GM23248 (cell line): ENCODE measurements at regions not wholly inside any gene's neighbourhood (a gene's known extent, or its start where the extent isn't known, plus 50 kb on each side); places are given as distances from the start of the nearest gene placed in this dataset.
A peak's percentile ranks its signal among the peaks of the same experiment; 100 is the strongest.

Source experiments
- DNase-seq: peaks from one replicate; pipeline ENCODE4 v3.0.0-alpha.2; 2015
- H2AFZ ChIP-seq: fragments of 200-600 bp; sonication (generic); 2 replicates; pipeline ENCODE4 v1.6.1; 2016; ENCODE audit warnings: antibody characterized with exemption
- H3F3A ChIP-seq: fragments of 200-600 bp; sonication (generic); 2 replicates; pipeline ENCODE4 v1.6.1; 2016; ENCODE audit warnings: mild to moderate bottlenecking, antibody characterized with exemption, mixed run types; ENCODE audit not compliant: insufficient read depth
- H3K27ac ChIP-seq: fragments of 200-600 bp; sonication (generic); 2 replicates; pipeline ENCODE4 v1.5.1; 2016; ENCODE audit warnings: mild to moderate bottlenecking
- H3K27me3 ChIP-seq: fragments of 200-600 bp; sonication (generic); replicated peaks from 2 replicates; pipeline ENCODE4 v1.6.1; 2016; ENCODE audit warnings: mild to moderate bottlenecking; ENCODE audit not compliant: insufficient read depth
- H3K36me3 ChIP-seq: fragments of 200-600 bp; sonication (generic); 2 replicates; pipeline ENCODE4 v1.6.1; 2016; ENCODE audit warnings: low read depth, mild to moderate bottlenecking
- H3K4me1 ChIP-seq: fragments of 200-600 bp; sonication (generic); 2 replicates; pipeline ENCODE4 v1.6.1; 2016; ENCODE audit warnings: mild to moderate bottlenecking; ENCODE audit not compliant: insufficient read depth
- H3K4me2 ChIP-seq: fragments of 200-600 bp; sonication (generic); one replicate; pipeline ENCODE4 v1.6.1; 2016; ENCODE audit warnings: mild to moderate bottlenecking; ENCODE audit not compliant: unreplicated experiment
- H3K4me3 ChIP-seq: fragments of 200-600 bp; sonication (generic); 2 replicates; pipeline ENCODE4 v1.5.1; 2016; ENCODE audit warnings: mild to moderate bottlenecking
- H3K79me2 ChIP-seq: fragments of 200-600 bp; sonication (generic); 2 replicates; pipeline ENCODE4 v1.6.1; 2016; ENCODE audit warnings: mild to moderate bottlenecking; ENCODE audit not compliant: insufficient read depth
- H3K9ac ChIP-seq: fragments of 200-600 bp; sonication (generic); 2 replicates; pipeline ENCODE4 v1.6.1; 2016; ENCODE audit warnings: mild to moderate bottlenecking
- H3K9me2 ChIP-seq: fragments of 200-600 bp; sonication (generic); 2 replicates; pipeline ENCODE4 v1.6.1; 2016; ENCODE audit warnings: mixed run types, mild to moderate bottlenecking, moderate library complexity; ENCODE audit not compliant: insufficient read depth
- H3K9me3 ChIP-seq: fragments of 200-600 bp; sonication (generic); one replicate; pipeline ENCODE4 v1.6.1; 2017; ENCODE audit warnings: low read depth
- H4K20me1 ChIP-seq: fragments of 200-600 bp; sonication (generic); 2 replicates; pipeline ENCODE4 v1.6.0; 2016; ENCODE audit not compliant: insufficient read depth
- EZH2 ChIP-seq: fragments of 200-600 bp; sonication (generic); IDR thresholded peaks from 2 replicates; pipeline ENCODE4 v1.6.1; 2018; ENCODE audit warnings: antibody characterized with exemption, mild to moderate bottlenecking; ENCODE audit not compliant: insufficient read depth, poor library complexity, severe bottlenecking
- EZH2phosphoT487 ChIP-seq: fragments of 200-600 bp; sonication (generic); IDR thresholded peaks from 2 replicates; pipeline ENCODE4 v1.6.1; 2018; ENCODE audit warnings: antibody characterized with exemption, moderate library complexity, mild to moderate bottlenecking, low read depth; ENCODE audit not compliant: insufficient read depth
- WGBS, 2 experiments: methylation state at CpG; one replicate each; pipeline ENCODE4 v1.1.6; 2015 to 2017; ENCODE audit warnings: low lambda C conversion rate in 2 of 2, low coverage in 1 of 2; ENCODE audit errors: missing lambda C conversion rate in 2 of 2; 5-methylcytosine and 5-hydroxymethylcytosine counted together
- in situ Hi-C: fragments of 300-500 bp; cut with MboI; formaldehyde crosslinking; loops from 2 replicates; pipeline ENCODE4 v1.15.0; 2020

DNA sequence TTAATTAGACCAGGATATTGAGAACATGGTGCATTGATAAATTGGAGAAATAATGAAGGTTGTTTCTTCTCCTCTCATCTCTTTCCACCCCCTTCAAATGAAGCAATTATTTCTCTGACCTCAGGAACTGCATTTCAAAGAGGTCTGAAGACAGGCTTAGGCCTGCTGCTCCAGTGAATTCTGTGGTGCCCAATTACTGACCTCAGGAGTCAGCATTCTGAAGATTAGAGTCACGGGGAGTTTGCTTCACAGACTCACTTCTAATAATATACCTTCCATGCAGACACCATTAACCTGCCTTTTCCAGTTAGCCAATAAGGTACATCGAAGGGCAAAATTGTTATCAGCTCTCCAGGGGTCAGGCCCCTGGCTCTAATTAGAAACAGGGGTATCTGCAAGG, 270.9 kb downstream of the GAS1 start:
- Histone ChIP-seq H3K4me3 (no peak overlapping the region), H3K27ac (no peak overlapping the region), H3K9me2 (no peaks in the 10 kb centered on the region), H4K20me1 (no peaks in the 10 kb centered on the region), H3K9ac (no peak overlapping the region), H3K36me3 (no peaks in the 10 kb centered on the region), H3K27me3 (no peaks in the 10 kb centered on the region), H3K4me2 (no peak overlapping the region), H3K4me1 (peaks cover 6% of the 10 kb centered on the region; the same call in 1 of the 2 replicates), H3K9me3 (no peaks in the 10 kb centered on the region), H3F3A (no peaks in the 10 kb centered on the region), H3K79me2 (no peaks in the 10 kb centered on the region), H2AFZ (no peak overlapping the region)
- TF ChIP-seq EZH2 (no peak), EZH2phosphoT487 (no peak)
- in situ Hi-C loops, result no loop called here
- WGBS, 2 experiments, result 83 to 85% methylated on average over 2 of the region's 2 CpGs
- no peak for DNase-seq

DNA sequence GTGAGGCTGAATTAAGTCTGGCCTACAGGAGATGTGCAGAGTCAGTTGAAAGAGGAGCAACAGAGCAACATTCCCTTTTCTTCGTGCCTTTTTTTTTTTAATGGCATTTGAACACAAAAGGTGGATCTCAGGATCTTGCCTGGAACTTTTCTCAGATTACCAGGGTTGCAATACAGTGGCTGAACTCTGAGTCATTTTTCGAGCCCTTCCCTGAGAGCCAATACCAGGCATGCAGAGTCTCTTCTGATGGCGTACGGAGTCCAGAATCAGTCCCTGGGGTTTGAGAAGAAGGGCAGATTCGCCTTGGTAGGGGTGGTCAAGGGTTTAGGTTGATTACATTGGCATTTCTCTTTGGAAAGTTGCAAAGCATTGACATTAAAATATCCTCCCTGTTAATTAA, 271.5 kb downstream of the GAS1 start:
- H3K4me2 ChIP-seq, result no peak overlapping the region
- no peak for DNase-seq
- 80 to 89% methylated on average over 5 of the region's 5 CpGs for WGBS, 2 experiments
- no peaks in the 10 kb centered on the region for H4K20me1 ChIP-seq
- H3K79me2 ChIP-seq, result no peaks in the 10 kb centered on the region
- in situ Hi-C loops, result no loop called here
- no peak overlapping the region for H3K4me3 ChIP-seq
- no peaks in the 10 kb centered on the region for H3K27me3 ChIP-seq
- H3K27ac ChIP-seq, result no peak overlapping the region
- no peak overlapping the region for H3K9ac ChIP-seq
- no peaks in the 10 kb centered on the region for H3K9me3 ChIP-seq
- no peaks in the 10 kb centered on the region for H3K36me3 ChIP-seq
- no peak for TF ChIP-seq EZH2phosphoT487
- no peaks in the 10 kb centered on the region for H3K9me2 ChIP-seq
- H3K4me1 ChIP-seq, result peaks cover 6% of the 10 kb centered on the region; the same call in 1 of the 2 replicates
- H3F3A ChIP-seq, result no peaks in the 10 kb centered on the region
- H2AFZ ChIP-seq, result no peak overlapping the region

DNA sequence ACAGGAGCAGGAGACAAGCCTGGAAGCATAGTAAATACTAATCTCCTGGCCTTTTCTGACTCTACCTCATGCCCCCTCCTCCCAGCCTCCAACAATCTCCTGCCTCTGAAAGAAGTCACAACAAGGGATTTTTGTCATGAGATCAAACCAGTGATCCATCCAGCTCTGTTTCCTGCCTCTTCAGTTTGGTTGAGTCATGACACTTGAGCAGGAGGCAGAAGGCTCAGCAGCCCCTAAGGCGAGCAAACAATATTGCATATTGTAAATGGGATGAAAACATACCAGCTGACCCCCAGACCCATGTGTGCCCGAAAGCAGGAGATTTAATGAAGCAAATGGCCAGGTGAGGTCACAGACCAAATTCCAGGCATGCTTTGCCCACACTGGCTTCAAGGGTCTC, 272.8 kb downstream of the GAS1 start:
- no peak overlapping the region for H3K9ac ChIP-seq
- no peaks in the 10 kb centered on the region for H3K36me3 ChIP-seq
- TF ChIP-seq EZH2 (no peak), EZH2phosphoT487 (no peak)
- peak; percentile 17 for DNase-seq
- H3K9me3 ChIP-seq, result no peaks in the 10 kb centered on the region
- H3K79me2 ChIP-seq, result no peaks in the 10 kb centered on the region
- no peaks in the 10 kb centered on the region for H4K20me1 ChIP-seq
- no peak overlapping the region for H3K4me3 ChIP-seq
- H2AFZ ChIP-seq, result no peak overlapping the region
- 91 to 96% methylated on average over 2 of the region's 2 CpGs for WGBS, 2 experiments
- H3K27ac ChIP-seq, result no peak overlapping the region
- peaks cover 6% of the 10 kb centered on the region; the same call in 1 of the 2 replicates for H3K4me1 ChIP-seq
- in situ Hi-C loops, result no loop called here
- H3F3A ChIP-seq, result no peaks in the 10 kb centered on the region
- H3K27me3 ChIP-seq, result no peaks in the 10 kb centered on the region
- no peak overlapping the region for H3K4me2 ChIP-seq
- H3K9me2 ChIP-seq, result no peaks in the 10 kb centered on the region

DNA sequence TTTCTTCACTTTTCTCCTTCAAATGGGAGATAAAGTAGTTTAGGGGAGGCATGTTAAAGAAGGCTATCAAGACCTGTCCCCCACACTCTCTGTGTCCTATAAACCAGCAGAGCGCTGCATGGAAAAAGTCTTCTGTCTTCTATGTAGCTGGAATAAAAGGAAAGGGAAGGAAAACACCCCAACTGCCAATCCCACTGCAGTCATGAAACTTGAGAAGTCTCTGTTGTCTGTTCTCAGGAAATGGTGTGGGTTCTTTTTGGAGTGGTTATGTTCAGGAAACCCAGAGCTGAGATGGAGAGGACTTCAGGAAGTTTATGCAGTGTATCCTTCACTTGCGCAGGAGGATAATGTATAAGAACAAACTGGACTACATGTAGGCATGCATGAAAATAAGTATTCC, 274.3 kb downstream of the GAS1 start:
- in situ Hi-C loops, result no loop called here
- Histone ChIP-seq H3K4me1 (peaks cover 15% of the 10 kb centered on the region), H3K4me3 (no peak overlapping the region), H3K27me3 (no peaks in the 10 kb centered on the region), H3K27ac (no peak overlapping the region), H3K9me2 (no peaks in the 10 kb centered on the region), H3F3A (0 out of 2 replicates have a peak, but pooled peaks cover 4% of the 10 kb centered on the region), H3K36me3 (no peaks in the 10 kb centered on the region), H4K20me1 (no peaks in the 10 kb centered on the region), H3K9me3 (no peaks in the 10 kb centered on the region), H3K79me2 (no peaks in the 10 kb centered on the region), H3K9ac (no peak overlapping the region), H3K4me2 (no peak overlapping the region), H2AFZ (peak overlapping the region; percentile 69; the same call in 1 of the 2 replicates)
- no peak for DNase-seq
- WGBS, 2 experiments, result 96 to 98% methylated on average over 2 of the region's 2 CpGs
- TF ChIP-seq EZH2phosphoT487, result no peak
- TF ChIP-seq EZH2, result no peak

DNA sequence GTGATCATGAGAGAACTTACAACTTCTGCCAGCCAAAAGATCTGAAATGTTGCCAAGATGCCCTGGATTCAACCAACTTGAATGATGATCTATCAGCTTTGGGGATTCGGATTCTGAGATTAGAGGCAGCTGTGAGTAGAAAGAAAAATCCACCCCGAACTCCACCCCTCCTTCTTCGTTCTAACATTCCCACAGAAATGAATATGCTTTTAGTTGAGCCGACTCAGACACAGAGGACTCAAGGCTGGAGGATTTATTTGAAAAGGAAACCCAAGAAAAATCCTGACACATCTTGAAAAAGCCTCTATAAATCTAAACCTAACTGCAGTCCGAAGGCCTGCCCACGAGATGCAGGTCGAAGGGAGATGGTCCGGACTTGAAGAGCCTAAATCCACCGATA, 275.0 kb downstream of the GAS1 start:
- no peaks in the 10 kb centered on the region for H3K9me3 ChIP-seq

More for the DNA sequence above, 275.0 kb downstream of the GAS1 start:
- no peak overlapping the region for H3K4me2 ChIP-seq
- H3K9ac ChIP-seq, result no peak overlapping the region
- DNase-seq, result peak; percentile 29
- H2AFZ ChIP-seq, result peak overlapping the region; percentile 69
- no peaks in the 10 kb centered on the region for H3K79me2 ChIP-seq
- H3K27me3 ChIP-seq, result no peaks in the 10 kb centered on the region
- H3K9me2 ChIP-seq, result no peaks in the 10 kb centered on the region
- in situ Hi-C loops, result no loop called here
- no peak overlapping the region for H3K27ac ChIP-seq
- TF ChIP-seq EZH2, result no peak
- no peak for TF ChIP-seq EZH2phosphoT487
- H3K4me1 ChIP-seq, result peaks cover 21% of the 10 kb centered on the region
- 0 out of 2 replicates have a peak, but pooled peaks cover 4% of the 10 kb centered on the region for H3F3A ChIP-seq
- H3K4me3 ChIP-seq, result no peak overlapping the region
- H3K36me3 ChIP-seq, result no peaks in the 10 kb centered on the region
- 15 to 21% methylated on average over 9 of the region's 9 CpGs for WGBS, 2 experiments
- no peaks in the 10 kb centered on the region for H4K20me1 ChIP-seq
